ENCODE measurements at regions not wholly inside any gene's neighbourhood (a gene's known extent, or its start where the extent isn't known, plus 50 kb on each side); places are given as distances from the start of the nearest gene placed in this dataset.

GRCh38 chr3:33941804-33942203, 143.4 kb downstream of the PDCD6IP start:
- TF ChIP-seq CTCF (IDR thresholded peaks at IDR 0.05; ENCODE audit: insufficient read depth, low read length, poor library complexity, severe bottlenecking): no peak
- TF ChIP-seq EZH2phosphoT487 (conservative IDR thresholded peaks at IDR 0.05; ENCODE audit: low read length): no peak
